Neuronal stem cell (in vitro differentiated cells): ENCODE measurements at regions not wholly inside any gene's neighbourhood (a gene's known extent, or its start where the extent isn't known, plus 50 kb on each side); places are given as distances from the start of the nearest gene placed in this dataset.

ENCODE experiments used
- DNase-seq: peaks from one replicate; pipeline ENCODE4 v3.0.0-alpha.2; 2013; ENCODE audit warnings: low spot score
- H2AFZ ChIP-seq: one replicate; pipeline ENCODE4 v1.6.1; 2013; ENCODE audit warnings: mild to moderate bottlenecking, low read length, inconsistent platforms
- H2AK5ac ChIP-seq: 2 replicates; pipeline ENCODE4 v1.6.1; 2013; ENCODE audit warnings: low read depth, mild to moderate bottlenecking, inconsistent platforms, low read length, moderate library complexity, mixed read lengths
- H2BK120ac ChIP-seq: 2 replicates; pipeline ENCODE4 v1.6.1; 2013; ENCODE audit warnings: low read depth, mild to moderate bottlenecking, inconsistent platforms, low read length, moderate library complexity, mixed read lengths
- H2BK12ac ChIP-seq: one replicate; pipeline ENCODE4 v1.6.1; 2013; ENCODE audit warnings: low read length, inconsistent platforms
- H2BK15ac ChIP-seq: 2 replicates; pipeline ENCODE4 v1.6.1; 2013; ENCODE audit warnings: mild to moderate bottlenecking, low read length, inconsistent platforms, mixed read lengths
- H2BK5ac ChIP-seq: one replicate; pipeline ENCODE4 v1.6.1; 2013; ENCODE audit warnings: inconsistent platforms, mild to moderate bottlenecking, low read length, moderate library complexity
- H3K14ac ChIP-seq: one replicate; pipeline ENCODE4 v1.6.1; 2013; ENCODE audit warnings: low read length, inconsistent platforms
- H3K18ac ChIP-seq: 2 replicates; pipeline ENCODE4 v1.6.1; 2013; ENCODE audit warnings: low read length, inconsistent platforms
- H3K23ac ChIP-seq: 2 replicates; pipeline ENCODE4 v1.6.1; 2013; ENCODE audit warnings: low read depth, mild to moderate bottlenecking, mixed read lengths, low read length, inconsistent platforms; ENCODE audit not compliant: poor library complexity
- H3K27ac ChIP-seq: replicated peaks from 3 replicates; pipeline ENCODE4 v1.5.1; 2013; ENCODE audit warnings: low read length, inconsistent platforms
- H3K27me3 ChIP-seq, 3 experiments: 2 replicates each; pipeline ENCODE4 v1.6.1; 2013; ENCODE audit warnings: low read length in 3 of 3, mild to moderate bottlenecking in 2 of 3, inconsistent platforms in 1 of 3, low read depth in 1 of 3, mixed read lengths in 1 of 3, moderate library complexity in 1 of 3; ENCODE audit not compliant: control insufficient read depth in 3 of 3, insufficient read depth in 3 of 3
- H3K36me3 ChIP-seq, 2 donors: replicated peaks in 1 of 2; 2 replicates each; pipeline ENCODE4 v1.6.1; 2013; ENCODE audit warnings: low read length in 2 of 2; ENCODE audit not compliant: control insufficient read depth in 2 of 2, insufficient read depth in 2 of 2
- H3K4ac ChIP-seq: 2 replicates; pipeline ENCODE4 v1.6.1; 2013; ENCODE audit warnings: inconsistent platforms, mild to moderate bottlenecking, low read length, moderate library complexity
- H3K4me1 ChIP-seq, 2 donors: 1 replicate in 1 of 2; 2 replicates in 1 of 2; pipeline ENCODE4 v1.6.1; 2013; ENCODE audit warnings: low read length in 2 of 2, low read depth in 1 of 2; ENCODE audit not compliant: control insufficient read depth in 2 of 2, insufficient read depth in 1 of 2
- H3K4me2 ChIP-seq: one replicate; pipeline ENCODE4 v1.6.1; 2013; ENCODE audit warnings: mild to moderate bottlenecking, low read length, inconsistent platforms; ENCODE audit not compliant: insufficient read depth, poor library complexity, severe bottlenecking
- H3K4me3 ChIP-seq, 2 donors: 2 replicates each; pipeline ENCODE4 v1.5.1; 2013; ENCODE audit warnings: low read length in 2 of 2, mild to moderate bottlenecking in 2 of 2, inconsistent platforms in 1 of 2, moderate library complexity in 1 of 2
- H3K79me1 ChIP-seq: one replicate; pipeline ENCODE4 v1.6.1; 2013; ENCODE audit warnings: low read depth, mild to moderate bottlenecking, inconsistent platforms, low read length, moderate library complexity
- H3K9ac ChIP-seq: one replicate; pipeline ENCODE4 v1.6.1; 2013; ENCODE audit warnings: mild to moderate bottlenecking, low read depth, low read length, inconsistent platforms; ENCODE audit not compliant: poor library complexity
- H3K9me3 ChIP-seq, 2 donors: replicated peaks in 1 of 2; 2 replicates each; pipeline versions ENCODE3 to v1.6.1; 2013; ENCODE audit warnings: low read length in 2 of 2, mild to moderate bottlenecking in 2 of 2, inconsistent platforms in 1 of 2, low read depth in 1 of 2, mixed read lengths in 1 of 2, moderate library complexity in 1 of 2; ENCODE audit not compliant: control insufficient read depth in 2 of 2, insufficient read depth in 1 of 2
- H4K8ac ChIP-seq: one replicate; pipeline ENCODE4 v1.6.1; 2013; ENCODE audit warnings: low read depth, mild to moderate bottlenecking, inconsistent platforms, low read length, moderate library complexity
- H4K91ac ChIP-seq: one replicate; pipeline ENCODE4 v1.6.1; 2013; ENCODE audit warnings: low read length, low read depth, mild to moderate bottlenecking, inconsistent platforms; ENCODE audit not compliant: poor library complexity
- WGBS, 2 donors: extraction: QIAGEN DNeasy Blood & Tissue Kit; methylation state at CpG; one replicate each; pipeline ENCODE4 v1.1.7; 2013; ENCODE audit warnings: missing lambda C conversion rate in 2 of 2, mixed read lengths in 1 of 2; ENCODE audit not compliant: insufficient read length in 2 of 2, insufficient replicate concordance in 1 of 2; ENCODE audit errors: extremely low coverage in 2 of 2; 5-methylcytosine and 5-hydroxymethylcytosine counted together

- Histone ChIP-seq H3K79me1 (no peaks in the 10 kb centered on the region), H3K4ac (no peak overlapping the region), H3K4me2 (no peak overlapping the region), H4K91ac (no peak overlapping the region), H3K27me3 (peaks cover 0 to 6% (median 0%) of the 10 kb centered on the region in 3 experiments), H2BK12ac (no peak overlapping the region), H3K23ac (peak overlapping the region; percentile 36), H2BK120ac (no peak overlapping the region), H3K4me3 (no peak overlapping the region), H3K18ac (no peak overlapping the region), H3K9me3 (peaks cover 7 to 10% of the 10 kb centered on the region in 2 donors), H3K27ac (no peak overlapping the region), H3K36me3 (no peaks in the 10 kb centered on the region), H2BK15ac (no peak overlapping the region), H3K9ac (peak overlapping the region; percentile 50), H3K4me1 (peaks cover 0 to 5% of the 10 kb centered on the region in 2 donors), H2AK5ac (no peak overlapping the region), H2AFZ (no peak overlapping the region), H4K8ac (no peak overlapping the region), H2BK5ac (no peak overlapping the region), H3K14ac (no peak overlapping the region)
- DNase-seq, result no peak
- WGBS, 2 donors, result no CpG with 5 or more reads among the region's 17 CpGs
Observed at GRCh38 chr2:241943961-241944575, 74.5 kb downstream of the RTP5 start.

- Histone ChIP-seq H3K23ac (no peak overlapping the region), H3K9me3 (peaks cover 7 to 10% of the 10 kb centered on the region in 2 donors), H4K91ac (no peak overlapping the region), H3K4me3 (no peak overlapping the region), H3K4ac (no peak overlapping the region), H3K14ac (no peak overlapping the region), H2BK12ac (no peak overlapping the region), H3K4me2 (no peak overlapping the region), H3K9ac (peak overlapping the region; percentile 51), H3K36me3 (no peaks in the 10 kb centered on the region), H3K18ac (no peak overlapping the region), H3K4me1 (peaks cover 0 to 5% of the 10 kb centered on the region in 2 donors), H2BK5ac (no peak overlapping the region), H2AFZ (no peak overlapping the region), H3K27me3 (peaks cover 0 to 6% (median 0%) of the 10 kb centered on the region in 3 experiments), H4K8ac (no peak overlapping the region), H2BK120ac (no peak overlapping the region), H3K27ac (no peak overlapping the region), H3K79me1 (no peaks in the 10 kb centered on the region), H2AK5ac (no peak overlapping the region), H2BK15ac (no peak overlapping the region)
- DNase-seq, result no peak
- WGBS, 2 donors, result no CpG with 5 or more reads among the region's 12 CpGs
Observed at GRCh38 chr2:241944821-241945220, 75.3 kb downstream of the RTP5 start.

GRCh38 chr2:241945311-241945710 is 75.8 kb downstream of the RTP5 start:
- H3K14ac ChIP-seq, result no peak overlapping the region
- no peak overlapping the region for H2AFZ ChIP-seq
- H2BK120ac ChIP-seq, result no peak overlapping the region
- H4K8ac ChIP-seq, result no peak overlapping the region
- H3K23ac ChIP-seq, result no peak overlapping the region
- no peaks in the 10 kb centered on the region for H3K36me3 ChIP-seq
- no peak overlapping the region for H3K4ac ChIP-seq
- peaks cover 0 to 5% of the 10 kb centered on the region in 2 donors for H3K4me1 ChIP-seq
- H3K4me3 ChIP-seq, result no peak overlapping the region
- no peak for DNase-seq
- H2BK12ac ChIP-seq, result no peak overlapping the region
- H3K27me3 ChIP-seq, result peaks cover 0 to 6% (median 0%) of the 10 kb centered on the region in 3 experiments
- H3K79me1 ChIP-seq, result peaks cover 3% of the 10 kb centered on the region
- H4K91ac ChIP-seq, result no peak overlapping the region
- no peak overlapping the region for H2BK15ac ChIP-seq
- H2AK5ac ChIP-seq, result peak overlapping the region; percentile 27
- H3K9ac ChIP-seq, result no peak overlapping the region
- no peak overlapping the region for H3K4me2 ChIP-seq
- no peak overlapping the region for H3K18ac ChIP-seq
- no CpG with 5 or more reads among the region's 15 CpGs for WGBS, 2 donors
- peaks cover 6 to 10% of the 10 kb centered on the region in 2 donors for H3K9me3 ChIP-seq
- H3K27ac ChIP-seq, result no peak overlapping the region
- H2BK5ac ChIP-seq, result no peak overlapping the region

GRCh38 chr2:241945803-241946202 is 76.3 kb downstream of the RTP5 start:
- Histone ChIP-seq H3K27me3 (peaks cover 0 to 6% (median 0%) of the 10 kb centered on the region in 3 experiments), H3K4me1 (peaks cover 0 to 5% of the 10 kb centered on the region in 2 donors), H4K8ac (peak overlapping the region; percentile 72), H3K4me2 (no peak overlapping the region), H3K4ac (no peak overlapping the region), H3K9me3 (peaks cover 2 to 10% of the 10 kb centered on the region in 2 donors), H3K23ac (peak overlapping the region; percentile 52), H2BK5ac (no peak overlapping the region), H2AK5ac (peak overlapping the region; percentile 7), H2BK12ac (no peak overlapping the region), H3K79me1 (peaks cover 3% of the 10 kb centered on the region), H2BK15ac (no peak overlapping the region), H3K14ac (no peak overlapping the region), H3K18ac (no peak overlapping the region), H3K36me3 (no peaks in the 10 kb centered on the region), H3K9ac (peak overlapping the region; percentile 82), H3K4me3 (peak overlapping the region in 1 of 2 donors; percentile 73), H3K27ac (no peak overlapping the region), H2BK120ac (no peak overlapping the region), H4K91ac (no peak overlapping the region), H2AFZ (no peak overlapping the region)
- no CpG with 5 or more reads among the region's 14 CpGs for WGBS, 2 donors
- DNase-seq, result no peak
